Fibroblast of lung (primary cell): ENCODE measurements at regions not wholly inside any gene's neighbourhood (a gene's known extent, or its start where the extent isn't known, plus 50 kb on each side); places are given as distances from the start of the nearest gene placed in this dataset.
A peak's percentile ranks its signal among the peaks of the same experiment; 100 is the strongest.
"Not testable (repeated sequence)": the region's sequence is repeated elsewhere in the genome, so short reads cannot be mapped to it uniquely, and the experiment has no call there.

ENCODE experiments used
- DNase-seq, 2 donors: peaks; one replicate each; pipeline versions ENCODE4 v3.0.0 to v3.0.0-alpha.2; 2010; ENCODE audit warnings: low read depth in 2 of 2
- H2AFZ ChIP-seq: 2 replicates; pipeline ENCODE4 v1.5.1; 2012; ENCODE audit warnings: low read length, control low read depth, inconsistent platforms
- H3K27ac ChIP-seq: 2 replicates; pipeline ENCODE4 v1.5.1; 2011; ENCODE audit warnings: low read length, control low read depth; ENCODE audit not compliant: insufficient read depth
- H3K27me3 ChIP-seq: 2 replicates; pipeline ENCODE4 v1.5.1; 2011; ENCODE audit warnings: mild to moderate bottlenecking, low read length; ENCODE audit not compliant: control insufficient read depth, insufficient read depth
- H3K36me3 ChIP-seq: 2 replicates; pipeline ENCODE4 v1.5.1; 2011; ENCODE audit warnings: low read length; ENCODE audit not compliant: control insufficient read depth, insufficient read depth
- H3K4me1 ChIP-seq: 2 replicates; pipeline ENCODE4 v1.5.1; 2011; ENCODE audit warnings: low read length; ENCODE audit not compliant: control insufficient read depth, insufficient read depth; ENCODE audit errors: extremely low read depth
- H3K4me2 ChIP-seq: 2 replicates; pipeline ENCODE4 v1.5.1; 2011; ENCODE audit warnings: low read length, control low read depth; ENCODE audit not compliant: insufficient read depth; ENCODE audit errors: extremely low read depth
- H3K4me3 ChIP-seq, 4 experiments: fragments of 200-600 bp in 1 of 4; sonication (generic) in 1 of 4; replicated peaks in 1 of 4; 2 replicates each; pipeline ENCODE4 v1.5.1; 2011 to 2016; ENCODE audit warnings: low read length in 4 of 4, low read depth in 3 of 4, mild to moderate bottlenecking in 3 of 4, control low read depth in 2 of 4, inconsistent platforms in 1 of 4, mixed read lengths in 1 of 4; ENCODE audit not compliant: insufficient read depth in 1 of 4; ENCODE audit errors: control extremely low read depth in 1 of 4
- H3K79me2 ChIP-seq: 2 replicates; pipeline ENCODE4 v1.5.1; 2012; ENCODE audit warnings: mild to moderate bottlenecking, low read length, inconsistent platforms; ENCODE audit not compliant: control insufficient read depth, insufficient read depth
- H3K9ac ChIP-seq: 2 replicates; pipeline ENCODE4 v1.5.1; 2011; ENCODE audit warnings: mild to moderate bottlenecking, low read length, control low read depth; ENCODE audit not compliant: insufficient read depth
- H3K9me3 ChIP-seq: 2 replicates; pipeline ENCODE4 v1.5.1; 2012; ENCODE audit warnings: low read depth, low read length; ENCODE audit not compliant: control insufficient read depth, insufficient read depth
- H4K20me1 ChIP-seq: 2 replicates; pipeline ENCODE4 v1.5.1; 2011; ENCODE audit warnings: low read length; ENCODE audit not compliant: control insufficient read depth, insufficient read depth; ENCODE audit errors: extremely low read depth
- CTCF ChIP-seq, 2 donors: IDR thresholded peaks in 1 of 2; conservative IDR thresholded peaks in 1 of 2; 1 replicate in 1 of 2; 2 replicates in 1 of 2; pipeline ENCODE4 v1.5.1; 2011 to 2012; ENCODE audit warnings: low read length in 2 of 2, control low read depth in 1 of 2, inconsistent platforms in 1 of 2, low read depth in 1 of 2, mild to moderate bottlenecking in 1 of 2
- EZH2 ChIP-seq: IDR thresholded peaks from 2 replicates; pipeline ENCODE4 v1.5.1; 2012; ENCODE audit warnings: low read length, control low read depth, mild to moderate bottlenecking; ENCODE audit errors: missing control alignments

DNA sequence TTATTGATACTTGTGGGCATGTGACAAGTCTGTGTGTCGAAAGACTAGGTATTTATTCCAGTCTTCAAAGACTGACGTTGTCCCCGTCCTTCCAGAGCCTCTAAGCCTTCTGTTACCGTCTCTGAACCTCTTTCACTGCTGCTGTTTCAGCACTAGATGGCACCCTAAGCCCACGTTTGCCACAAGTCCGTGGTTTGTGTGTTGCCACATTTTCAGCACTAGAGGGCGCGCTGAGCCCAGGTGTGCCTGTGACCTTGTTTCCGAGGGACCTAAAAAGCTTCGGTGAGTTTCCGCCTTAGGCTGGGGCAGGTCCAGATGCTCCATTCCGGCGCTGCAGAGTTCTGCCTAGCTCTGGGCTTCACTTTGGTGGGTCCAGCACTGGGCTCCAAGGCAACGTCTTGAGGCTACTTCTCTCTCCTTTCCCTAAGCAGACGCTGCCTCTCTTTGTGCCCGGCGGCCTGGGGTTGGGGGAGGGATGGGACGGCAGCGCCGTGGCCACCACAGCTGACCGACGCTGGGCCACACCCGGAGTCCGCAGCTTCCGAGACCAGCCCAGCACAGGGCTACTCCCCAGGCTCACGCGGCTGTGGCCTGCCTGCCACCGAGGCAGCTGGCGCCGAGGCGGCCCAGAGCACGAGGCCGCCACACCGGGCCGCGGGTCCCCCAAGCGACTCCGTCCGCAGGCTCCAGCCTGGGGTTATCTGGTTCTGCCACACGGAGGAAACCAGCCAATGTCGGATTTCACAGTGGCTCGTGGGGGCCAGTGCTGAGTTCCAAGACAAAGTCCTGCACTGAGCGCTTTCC is 520.2 kb downstream of the REEP3 start:
- Histone ChIP-seq H3K27me3 (no peaks in the 10 kb centered on the region), H3K36me3 (no peaks in the 10 kb centered on the region), H4K20me1 (no peaks in the 10 kb centered on the region), H3K9ac (no peak overlapping the region), H3K27ac (no peak overlapping the region), H3K79me2 (no peaks in the 10 kb centered on the region), H3K9me3 (no peaks in the 10 kb centered on the region), H2AFZ (no peak overlapping the region), H3K4me3 (peak overlapping the region in 1 of 4 experiments; percentile 40), H3K4me1 (peaks cover 5% of the 10 kb centered on the region), H3K4me2 (no peak overlapping the region)
- peak; percentile 51 to 75 for DNase-seq
- TF ChIP-seq EZH2 = no peak
- TF ChIP-seq CTCF (conservative IDR thresholded peaks at IDR 0.05 in 1 of 2, IDR thresholded peaks at IDR 0.05 in 1 of 2; ENCODE audit: low read depth in 1 of 2, low read length in 2 of 2) = peak; percentile 100

- Histone ChIP-seq H3K9ac (no peak overlapping the region), H3K27me3 (no peaks in the 10 kb centered on the region), H3K4me2 (no peak overlapping the region), H2AFZ (no peak overlapping the region), H4K20me1 (no peaks in the 10 kb centered on the region), H3K36me3 (no peaks in the 10 kb centered on the region), H3K9me3 (no peaks in the 10 kb centered on the region), H3K4me1 (peaks cover 5% of the 10 kb centered on the region), H3K4me3 (no peak overlapping the region), H3K79me2 (no peaks in the 10 kb centered on the region), H3K27ac (no peak overlapping the region)
- no peak for DNase-seq
- TF ChIP-seq CTCF (conservative IDR thresholded peaks at IDR 0.05 in 1 of 2, IDR thresholded peaks at IDR 0.05 in 1 of 2; ENCODE audit: low read depth in 1 of 2, low read length in 2 of 2) (no peak), EZH2 (no peak)
Measured at GRCh38 chr10:64041989-64042490, 520.8 kb downstream of the REEP3 start.

GRCh38 chr10:64044098-64044497 is 522.9 kb downstream of the REEP3 start:
- Histone ChIP-seq H3K4me3 (no peak overlapping the region), H3K4me2 (no peak overlapping the region), H3K4me1 (peaks cover under 1% of the 10 kb centered on the region), H2AFZ (no peak overlapping the region), H3K79me2 (no peaks in the 10 kb centered on the region), H3K9ac (no peak overlapping the region), H3K27ac (no peak overlapping the region), H3K9me3 (no peaks in the 10 kb centered on the region), H3K36me3 (no peaks in the 10 kb centered on the region), H4K20me1 (no peaks in the 10 kb centered on the region), H3K27me3 (no peaks in the 10 kb centered on the region)
- no peak for DNase-seq
- TF ChIP-seq EZH2 = no peak
- TF ChIP-seq CTCF (conservative IDR thresholded peaks at IDR 0.05 in 1 of 2, IDR thresholded peaks at IDR 0.05 in 1 of 2; ENCODE audit: low read depth in 1 of 2, low read length in 2 of 2) = no peak

DNA sequence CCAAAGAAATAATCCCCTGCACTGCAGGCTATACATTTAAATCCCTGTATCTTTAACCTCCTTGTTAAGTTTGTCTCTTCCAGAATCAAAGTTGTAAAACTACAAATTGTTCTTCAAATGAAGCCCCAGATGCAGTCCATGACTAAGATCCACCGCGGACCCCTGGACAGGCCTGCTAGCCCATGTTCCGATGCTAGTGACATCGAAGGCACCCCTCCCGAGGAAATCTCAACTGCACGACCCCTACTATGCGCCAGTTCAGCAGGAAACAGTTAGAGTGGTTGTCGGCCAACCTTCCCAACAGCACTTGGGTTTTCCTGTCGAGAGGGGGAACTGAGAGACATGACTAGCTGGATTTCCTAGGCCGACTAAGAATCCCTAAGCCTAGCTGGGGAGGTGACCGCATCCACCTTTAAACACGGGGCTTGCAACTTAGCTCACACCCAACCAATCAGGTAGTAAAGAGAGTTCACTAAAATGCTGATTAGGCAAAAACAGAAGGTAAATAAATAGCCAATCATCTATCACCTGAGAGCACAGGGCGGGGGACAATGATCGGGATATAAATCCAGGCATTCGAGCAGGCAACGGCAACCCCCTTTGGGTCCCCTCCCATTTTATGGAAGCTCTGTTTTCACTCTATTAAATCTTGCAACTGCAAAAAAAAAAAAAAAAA is 523.9 kb downstream of the REEP3 start:
- H3K36me3 ChIP-seq = not testable (repeated sequence)

More for the DNA sequence above, 523.9 kb downstream of the REEP3 start:
- H3K4me1 ChIP-seq, H3K4me2 ChIP-seq, DNase-seq, H3K27me3 ChIP-seq, H2AFZ ChIP-seq, H4K20me1 ChIP-seq, H3K9ac ChIP-seq, H3K79me2 ChIP-seq, H3K27ac ChIP-seq, H3K9me3 ChIP-seq, H3K4me3 ChIP-seq: not testable (repeated sequence)
